Fibroblast of lung (primary cell): ENCODE measurements at regions not wholly inside any gene's neighbourhood (a gene's known extent, or its start where the extent isn't known, plus 50 kb on each side); places are given as distances from the start of the nearest gene placed in this dataset.
"Not testable (repeated sequence)": the region's sequence is repeated elsewhere in the genome, so short reads cannot be mapped to it uniquely, and the experiment has no call there.

ENCODE experiments used
- DNase-seq, 2 donors: peaks; one replicate each; pipeline versions ENCODE4 v3.0.0 to v3.0.0-alpha.2; 2010; ENCODE audit warnings: low read depth in 2 of 2
- H2AFZ ChIP-seq: 2 replicates; pipeline ENCODE4 v1.5.1; 2012; ENCODE audit warnings: low read length, control low read depth, inconsistent platforms
- H3K27ac ChIP-seq: 2 replicates; pipeline ENCODE4 v1.5.1; 2011; ENCODE audit warnings: low read length, control low read depth; ENCODE audit not compliant: insufficient read depth
- H3K27me3 ChIP-seq: 2 replicates; pipeline ENCODE4 v1.5.1; 2011; ENCODE audit warnings: mild to moderate bottlenecking, low read length; ENCODE audit not compliant: control insufficient read depth, insufficient read depth
- H3K36me3 ChIP-seq: 2 replicates; pipeline ENCODE4 v1.5.1; 2011; ENCODE audit warnings: low read length; ENCODE audit not compliant: control insufficient read depth, insufficient read depth
- H3K4me1 ChIP-seq: 2 replicates; pipeline ENCODE4 v1.5.1; 2011; ENCODE audit warnings: low read length; ENCODE audit not compliant: control insufficient read depth, insufficient read depth; ENCODE audit errors: extremely low read depth
- H3K4me2 ChIP-seq: 2 replicates; pipeline ENCODE4 v1.5.1; 2011; ENCODE audit warnings: low read length, control low read depth; ENCODE audit not compliant: insufficient read depth; ENCODE audit errors: extremely low read depth
- H3K4me3 ChIP-seq, 4 experiments: fragments of 200-600 bp in 1 of 4; sonication (generic) in 1 of 4; replicated peaks in 1 of 4; 2 replicates each; pipeline ENCODE4 v1.5.1; 2011 to 2016; ENCODE audit warnings: low read length in 4 of 4, low read depth in 3 of 4, mild to moderate bottlenecking in 3 of 4, control low read depth in 2 of 4, inconsistent platforms in 1 of 4, mixed read lengths in 1 of 4; ENCODE audit not compliant: insufficient read depth in 1 of 4; ENCODE audit errors: control extremely low read depth in 1 of 4
- H3K79me2 ChIP-seq: 2 replicates; pipeline ENCODE4 v1.5.1; 2012; ENCODE audit warnings: mild to moderate bottlenecking, low read length, inconsistent platforms; ENCODE audit not compliant: control insufficient read depth, insufficient read depth
- H3K9ac ChIP-seq: 2 replicates; pipeline ENCODE4 v1.5.1; 2011; ENCODE audit warnings: mild to moderate bottlenecking, low read length, control low read depth; ENCODE audit not compliant: insufficient read depth
- H3K9me3 ChIP-seq: 2 replicates; pipeline ENCODE4 v1.5.1; 2012; ENCODE audit warnings: low read depth, low read length; ENCODE audit not compliant: control insufficient read depth, insufficient read depth
- H4K20me1 ChIP-seq: 2 replicates; pipeline ENCODE4 v1.5.1; 2011; ENCODE audit warnings: low read length; ENCODE audit not compliant: control insufficient read depth, insufficient read depth; ENCODE audit errors: extremely low read depth
- EZH2 ChIP-seq: IDR thresholded peaks from 2 replicates; pipeline ENCODE4 v1.5.1; 2012; ENCODE audit warnings: low read length, control low read depth, mild to moderate bottlenecking; ENCODE audit errors: missing control alignments
- TF ChIP-seq, protein P1 (sequence below), 2 donors: IDR thresholded peaks in 1 of 2; conservative IDR thresholded peaks in 1 of 2; 1 replicate in 1 of 2; 2 replicates in 1 of 2; pipeline ENCODE4 v1.5.1; 2011 to 2012; ENCODE audit warnings: low read length in 2 of 2, control low read depth in 1 of 2, inconsistent platforms in 1 of 2, low read depth in 1 of 2, mild to moderate bottlenecking in 1 of 2

DNA sequence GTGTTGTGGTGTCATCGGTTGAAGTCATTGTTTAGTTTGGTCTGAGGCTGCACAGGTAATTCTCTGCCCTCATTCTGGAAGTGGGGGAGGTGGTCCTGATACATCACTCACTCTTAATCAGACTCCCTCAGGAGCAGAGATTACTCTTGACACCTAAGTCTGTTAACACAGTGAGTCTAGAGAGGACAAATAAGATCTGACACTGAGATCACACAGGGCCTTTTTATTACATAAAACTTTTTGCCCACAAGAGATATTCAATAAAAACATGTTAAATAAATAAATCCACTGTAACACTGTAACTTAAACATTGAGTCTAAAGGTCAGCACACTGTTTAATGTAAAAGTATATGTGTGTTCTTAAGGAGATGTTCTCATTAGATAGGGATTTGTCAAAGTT, 57.1 kb upstream of the MBNL1 start:
- Histone ChIP-seq H3K27ac (no peak overlapping the region), H3K4me2 (no peak overlapping the region), H2AFZ (no peak overlapping the region), H3K79me2 (no peaks in the 10 kb centered on the region), H3K4me1 (no peaks in the 10 kb centered on the region), H3K9ac (no peak overlapping the region), H3K9me3 (no peaks in the 10 kb centered on the region), H3K4me3 (no peak overlapping the region), H3K27me3 (no peaks in the 10 kb centered on the region), H4K20me1 (no peaks in the 10 kb centered on the region), H3K36me3 (no peaks in the 10 kb centered on the region)
- no peak for DNase-seq
- TF ChIP-seq, protein P1, sequence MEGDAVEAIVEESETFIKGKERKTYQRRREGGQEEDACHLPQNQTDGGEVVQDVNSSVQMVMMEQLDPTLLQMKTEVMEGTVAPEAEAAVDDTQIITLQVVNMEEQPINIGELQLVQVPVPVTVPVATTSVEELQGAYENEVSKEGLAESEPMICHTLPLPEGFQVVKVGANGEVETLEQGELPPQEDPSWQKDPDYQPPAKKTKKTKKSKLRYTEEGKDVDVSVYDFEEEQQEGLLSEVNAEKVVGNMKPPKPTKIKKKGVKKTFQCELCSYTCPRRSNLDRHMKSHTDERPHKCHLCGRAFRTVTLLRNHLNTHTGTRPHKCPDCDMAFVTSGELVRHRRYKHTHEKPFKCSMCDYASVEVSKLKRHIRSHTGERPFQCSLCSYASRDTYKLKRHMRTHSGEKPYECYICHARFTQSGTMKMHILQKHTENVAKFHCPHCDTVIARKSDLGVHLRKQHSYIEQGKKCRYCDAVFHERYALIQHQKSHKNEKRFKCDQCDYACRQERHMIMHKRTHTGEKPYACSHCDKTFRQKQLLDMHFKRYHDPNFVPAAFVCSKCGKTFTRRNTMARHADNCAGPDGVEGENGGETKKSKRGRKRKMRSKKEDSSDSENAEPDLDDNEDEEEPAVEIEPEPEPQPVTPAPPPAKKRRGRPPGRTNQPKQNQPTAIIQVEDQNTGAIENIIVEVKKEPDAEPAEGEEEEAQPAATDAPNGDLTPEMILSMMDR (conservative IDR thresholded peaks at IDR 0.05 in 1 of 2, IDR thresholded peaks at IDR 0.05 in 1 of 2; ENCODE audit: low read depth in 1 of 2, low read length in 2 of 2) = no peak
- TF ChIP-seq EZH2 = no peak

DNA sequence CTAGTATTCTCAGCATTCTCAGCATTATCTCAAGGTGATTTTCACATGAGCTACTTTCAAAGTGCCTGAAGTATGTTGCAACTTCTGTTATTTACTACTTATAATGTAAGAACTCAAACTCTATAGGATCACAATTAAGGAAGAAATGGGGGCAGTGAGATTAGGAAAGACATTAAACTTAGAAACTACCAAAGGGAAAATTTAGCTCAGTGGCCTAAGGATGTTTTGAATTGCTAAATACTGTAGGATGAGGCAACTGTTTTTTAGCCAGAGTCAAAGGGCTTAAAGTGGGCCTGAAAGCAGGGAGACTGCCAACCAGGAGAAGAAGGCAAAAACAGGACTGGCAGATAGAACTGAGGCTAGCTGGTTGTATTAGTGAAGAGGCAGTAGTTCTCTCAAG, 55.5 kb upstream of the MBNL1 start:
- no peak overlapping the region for H3K4me2 ChIP-seq
- H3K4me1 ChIP-seq = no peaks in the 10 kb centered on the region
- no peaks in the 10 kb centered on the region for H3K79me2 ChIP-seq
- DNase-seq = no peak
- no peaks in the 10 kb centered on the region for H3K27me3 ChIP-seq
- H3K9ac ChIP-seq = no peak overlapping the region
- H3K27ac ChIP-seq = no peak overlapping the region
- no peak overlapping the region for H2AFZ ChIP-seq
- no peaks in the 10 kb centered on the region for H3K9me3 ChIP-seq
- H3K36me3 ChIP-seq = no peaks in the 10 kb centered on the region
- no peaks in the 10 kb centered on the region for H4K20me1 ChIP-seq
- TF ChIP-seq, protein P1 (conservative IDR thresholded peaks at IDR 0.05 in 1 of 2, IDR thresholded peaks at IDR 0.05 in 1 of 2; ENCODE audit: low read depth in 1 of 2, low read length in 2 of 2) = no peak
- TF ChIP-seq EZH2 = no peak
- no peak overlapping the region for H3K4me3 ChIP-seq

DNA sequence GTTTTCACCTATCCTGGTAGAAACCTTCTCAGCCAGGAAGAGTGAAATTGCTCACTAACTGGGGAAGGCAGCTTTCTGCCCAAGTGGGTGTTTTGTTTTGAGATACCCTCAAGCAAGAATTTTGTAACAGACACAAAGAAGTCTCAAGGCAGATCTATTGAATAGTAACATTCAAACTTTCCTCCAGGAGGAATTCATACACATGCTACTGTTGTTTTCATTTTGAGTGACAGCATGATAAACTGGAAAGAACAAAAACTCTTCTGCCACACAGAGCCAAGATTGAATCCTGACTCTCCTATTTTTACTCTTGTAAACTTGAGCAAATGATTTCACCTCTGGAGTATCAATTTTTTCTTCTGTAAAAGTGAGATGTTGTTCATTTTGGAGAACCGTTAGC, 54.8 kb upstream of the MBNL1 start:
- H3K9me3 ChIP-seq = no peaks in the 10 kb centered on the region
- no peaks in the 10 kb centered on the region for H3K36me3 ChIP-seq
- H3K4me1 ChIP-seq = no peaks in the 10 kb centered on the region
- no peak for DNase-seq
- H2AFZ ChIP-seq = no peak overlapping the region
- H3K79me2 ChIP-seq = no peaks in the 10 kb centered on the region
- no peak overlapping the region for H3K4me3 ChIP-seq
- no peak overlapping the region for H3K4me2 ChIP-seq
- H3K27me3 ChIP-seq = no peaks in the 10 kb centered on the region
- no peak for TF ChIP-seq EZH2
- no peak overlapping the region for H3K27ac ChIP-seq
- no peaks in the 10 kb centered on the region for H4K20me1 ChIP-seq
- no peak overlapping the region for H3K9ac ChIP-seq

DNA sequence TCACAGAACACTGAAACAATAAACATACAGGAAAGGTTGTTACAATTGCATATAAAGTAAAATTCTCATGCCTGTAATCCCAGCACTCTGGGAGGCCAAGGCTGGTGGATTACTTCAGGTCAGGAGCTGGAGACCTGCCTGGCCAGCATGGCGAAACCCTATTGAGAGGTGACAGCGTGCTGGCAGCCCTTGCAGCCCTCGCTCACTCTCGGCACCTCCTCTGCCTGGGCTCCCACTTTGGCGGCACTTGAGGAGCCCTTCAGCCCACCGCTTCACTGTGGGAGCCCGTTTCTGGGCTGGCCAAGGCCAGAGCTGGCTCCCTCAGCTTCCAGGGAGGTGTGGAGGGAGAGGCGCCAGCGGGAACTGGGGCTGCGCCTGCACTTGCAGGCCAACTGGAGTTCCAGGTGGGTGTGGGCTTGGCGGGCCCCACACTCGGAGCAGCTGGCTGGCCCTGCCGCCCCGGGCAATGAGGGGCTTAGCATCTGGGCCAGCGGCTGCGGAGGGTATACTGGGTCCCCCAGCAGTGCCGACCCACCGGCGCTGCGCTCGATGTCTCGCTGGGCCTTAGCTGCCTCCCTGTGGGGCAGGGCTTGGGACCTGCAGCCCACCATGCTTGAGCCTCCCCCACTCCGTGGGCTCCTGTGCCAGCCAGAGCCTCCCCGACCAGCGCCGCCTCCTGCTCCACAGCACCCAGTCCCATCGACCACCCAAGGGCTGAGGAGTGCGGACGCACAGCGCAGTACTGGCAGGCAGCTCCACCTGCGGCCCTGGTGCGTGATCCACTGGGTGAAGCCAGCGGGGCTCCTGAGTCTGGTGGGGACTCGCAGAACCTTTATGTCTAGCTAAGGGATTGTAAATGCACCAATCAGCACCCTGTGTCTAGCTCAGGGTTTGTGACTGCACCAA, 51.5 kb upstream of the MBNL1 start:
- H3K79me2 ChIP-seq, H3K27me3 ChIP-seq, H3K9me3 ChIP-seq, H3K36me3 ChIP-seq, DNase-seq, H2AFZ ChIP-seq, H3K4me2 ChIP-seq, H4K20me1 ChIP-seq, H3K9ac ChIP-seq, H3K27ac ChIP-seq, H3K4me3 ChIP-seq, H3K4me1 ChIP-seq: not testable (repeated sequence)
